ENCODE measurements at regions not wholly inside any gene's neighbourhood (a gene's known extent, or its start where the extent isn't known, plus 50 kb on each side); places are given as distances from the start of the nearest gene placed in this dataset.

GRCh38 chr18:76662626-76663025, 159.7 kb upstream of the ZNF236 start:
- H3K4me3 ChIP-seq (ENCODE audit: low read depth, low read length): no peak overlapping the region
- no peak for TF ChIP-seq CTCF (IDR thresholded peaks at IDR 0.05; ENCODE audit: control insufficient read depth, extremely low read depth, insufficient read depth)
- DNase-seq (ENCODE audit: low read depth): no peak

DNA sequence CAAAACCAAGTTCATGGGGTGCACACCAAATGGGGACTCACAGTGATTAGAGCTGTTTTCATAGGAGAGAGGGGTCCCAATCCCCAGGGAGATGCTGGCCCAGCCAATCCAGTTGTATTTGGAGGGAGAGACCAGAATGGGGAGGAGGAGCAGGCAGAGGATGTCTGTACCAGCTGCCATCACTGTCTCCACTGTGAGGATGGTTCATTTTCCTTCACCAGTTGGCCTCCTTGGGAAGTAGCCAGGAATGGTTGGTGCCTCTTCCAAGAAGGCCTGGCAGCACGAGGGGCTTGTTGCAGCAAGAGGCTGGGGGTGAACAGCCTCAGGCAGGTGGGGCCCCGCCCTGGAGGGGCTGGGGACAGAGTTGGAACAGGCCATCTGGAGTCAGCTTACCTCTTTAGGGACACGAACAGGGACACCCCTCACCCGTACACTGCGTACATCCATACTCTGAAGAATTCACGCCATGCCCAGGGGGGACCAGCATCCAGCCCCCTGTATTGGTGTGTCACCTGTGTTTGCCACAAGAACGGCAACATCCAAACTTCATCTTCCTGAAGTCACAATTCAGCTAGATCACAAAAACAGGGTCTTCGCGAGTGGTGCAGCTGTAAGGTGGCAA, 161.7 kb upstream of the ZNF236 start:
- no peak overlapping the region for H3K4me3 ChIP-seq (ENCODE audit: low read depth, low read length)
- no peak for TF ChIP-seq CTCF (IDR thresholded peaks at IDR 0.05; ENCODE audit: control insufficient read depth, extremely low read depth, insufficient read depth)
- DNase-seq (ENCODE audit: low read depth): no peak

GRCh38 chr18:76658627-76659026, 163.6 kb upstream of the ZNF516 start:
- no peak overlapping the region for H3K4me3 ChIP-seq (ENCODE audit: low read depth, low read length)
- DNase-seq (ENCODE audit: low read depth): no peak
- TF ChIP-seq CTCF (IDR thresholded peaks at IDR 0.05; ENCODE audit: control insufficient read depth, extremely low read depth, insufficient read depth): no peak

DNA sequence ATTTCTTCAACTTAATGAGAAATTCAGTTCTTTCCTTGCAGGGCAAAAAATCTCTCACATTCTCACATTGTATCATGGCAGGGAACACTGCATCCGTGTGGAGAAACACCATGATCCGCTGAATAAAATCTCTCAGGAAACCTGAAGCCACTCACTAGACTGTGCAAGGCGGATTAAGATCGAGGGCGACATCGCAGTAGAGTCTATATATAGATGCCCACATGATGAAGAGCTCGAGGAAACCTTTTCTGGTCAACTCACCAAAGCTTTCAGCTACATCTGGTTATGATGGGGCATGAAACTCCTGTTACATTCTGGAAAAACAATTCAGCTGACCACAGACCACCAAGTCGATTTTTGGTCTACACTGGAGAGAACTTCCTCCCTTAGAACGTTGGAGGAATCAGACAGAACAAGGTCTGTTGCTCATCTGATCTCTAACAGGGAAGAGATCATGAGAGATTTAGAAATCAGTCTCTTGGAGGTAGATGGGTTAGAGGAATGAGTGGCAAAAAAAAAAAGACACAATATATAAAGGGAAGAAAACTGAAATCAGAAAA, 162.9 kb upstream of the ZNF516 start:
- DNase-seq (ENCODE audit: low read depth): no peak
- no peak for TF ChIP-seq CTCF (IDR thresholded peaks at IDR 0.05; ENCODE audit: control insufficient read depth, extremely low read depth, insufficient read depth)
- H3K4me3 ChIP-seq (ENCODE audit: low read depth, low read length): no peak overlapping the region

GRCh38 chr18:76656925-76657827, 162.1 kb upstream of the ZNF516 start:
- peak; percentile 72 for DNase-seq (ENCODE audit: low read depth)
- H3K4me3 ChIP-seq (ENCODE audit: low read depth, low read length): no peak overlapping the region
- no peak for TF ChIP-seq CTCF (IDR thresholded peaks at IDR 0.05; ENCODE audit: control insufficient read depth, extremely low read depth, insufficient read depth)

GRCh38 chr18:76654577-76654976, 159.5 kb upstream of the ZNF516 start:
- no peak for TF ChIP-seq CTCF (IDR thresholded peaks at IDR 0.05; ENCODE audit: control insufficient read depth, extremely low read depth, insufficient read depth)

More at GRCh38 chr18:76654577-76654976, 159.5 kb upstream of the ZNF516 start:
- H3K4me3 ChIP-seq (ENCODE audit: low read depth, low read length): no peak overlapping the region
- no peak for DNase-seq (ENCODE audit: low read depth)

All from LNCaP clone FGC (cell line).